ENCODE measurements at regions not wholly inside any gene's neighbourhood (a gene's known extent, or its start where the extent isn't known, plus 50 kb on each side); places are given as distances from the start of the nearest gene placed in this dataset.

- H3K4me3 ChIP-seq: no peak overlapping the region
- no peak for TF ChIP-seq CTCF (IDR thresholded peaks at IDR 0.05; ENCODE audit: low read depth, low read length)
- H3K27ac ChIP-seq: no peak overlapping the region
- peaks cover 4% of the 10 kb centered on the region for H3K4me1 ChIP-seq (ENCODE audit: low read depth)
- H3K27me3 ChIP-seq: no peaks in the 10 kb centered on the region
- DNase-seq (ENCODE audit: low read depth in 1 of 2, low spot score in 1 of 2): no peak
- H3K36me3 ChIP-seq: no peaks in the 10 kb centered on the region
- no peaks in the 10 kb centered on the region for H3K9me3 ChIP-seq (ENCODE audit: low read depth)
Measured at GRCh38 chr3:116927918-116928317, 218.3 kb downstream of the TUSC7 start.

GRCh38 chr3:116929505-116930222, 220.1 kb downstream of the TUSC7 start:
- no peak overlapping the region for H3K27ac ChIP-seq
- no peaks in the 10 kb centered on the region for H3K27me3 ChIP-seq
- H3K4me3 ChIP-seq: no peak overlapping the region
- H3K36me3 ChIP-seq: no peaks in the 10 kb centered on the region
- peaks cover 4% of the 10 kb centered on the region for H3K4me1 ChIP-seq (ENCODE audit: low read depth)
- no peak for TF ChIP-seq CTCF (IDR thresholded peaks at IDR 0.05; ENCODE audit: low read depth, low read length)
- H3K9me3 ChIP-seq (ENCODE audit: low read depth): no peaks in the 10 kb centered on the region
- no peak for DNase-seq (ENCODE audit: low read depth in 1 of 2, low spot score in 1 of 2)

DNA sequence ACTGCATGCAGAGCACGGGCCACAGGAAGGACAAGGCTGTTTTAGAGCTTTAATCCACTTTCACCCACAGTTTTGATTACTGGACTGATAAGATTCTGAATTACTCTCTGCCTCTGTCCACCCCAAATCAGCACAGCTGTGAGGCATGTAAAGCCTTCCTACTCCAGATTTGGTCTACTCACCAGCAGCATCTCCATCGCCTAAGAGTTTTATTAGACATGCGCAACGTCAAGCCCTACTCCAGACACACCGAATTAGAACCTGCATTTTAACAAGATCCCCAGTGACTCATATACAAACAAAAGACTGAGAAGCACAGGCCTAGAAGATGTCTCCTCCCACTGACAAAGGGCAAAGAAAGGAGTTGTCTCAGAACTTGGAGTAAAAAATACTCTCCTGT, 221.2 kb downstream of the TUSC7 start:
- Histone ChIP-seq H3K27me3 (no peaks in the 10 kb centered on the region), H3K4me3 (no peak overlapping the region), H3K27ac (no peak overlapping the region), H3K36me3 (no peaks in the 10 kb centered on the region), H3K4me1 (ENCODE audit: low read depth) (peaks cover 4% of the 10 kb centered on the region), H3K9me3 (ENCODE audit: low read depth) (no peaks in the 10 kb centered on the region)
- no peak for DNase-seq (ENCODE audit: low read depth in 1 of 2, low spot score in 1 of 2)
- no peak for TF ChIP-seq CTCF (IDR thresholded peaks at IDR 0.05; ENCODE audit: low read depth, low read length)

- no peak overlapping the region for H3K27ac ChIP-seq
- no peaks in the 10 kb centered on the region for H3K4me1 ChIP-seq (ENCODE audit: low read depth)
- no peak for DNase-seq (ENCODE audit: low read depth in 1 of 2, low spot score in 1 of 2)
- TF ChIP-seq CTCF (IDR thresholded peaks at IDR 0.05; ENCODE audit: low read depth, low read length): no peak
- H3K36me3 ChIP-seq: no peaks in the 10 kb centered on the region
- H3K4me3 ChIP-seq: no peak overlapping the region
- no peaks in the 10 kb centered on the region for H3K9me3 ChIP-seq (ENCODE audit: low read depth)
- no peaks in the 10 kb centered on the region for H3K27me3 ChIP-seq
Measured at GRCh38 chr3:116939091-116939490, 229.5 kb downstream of the TUSC7 start.

DNA sequence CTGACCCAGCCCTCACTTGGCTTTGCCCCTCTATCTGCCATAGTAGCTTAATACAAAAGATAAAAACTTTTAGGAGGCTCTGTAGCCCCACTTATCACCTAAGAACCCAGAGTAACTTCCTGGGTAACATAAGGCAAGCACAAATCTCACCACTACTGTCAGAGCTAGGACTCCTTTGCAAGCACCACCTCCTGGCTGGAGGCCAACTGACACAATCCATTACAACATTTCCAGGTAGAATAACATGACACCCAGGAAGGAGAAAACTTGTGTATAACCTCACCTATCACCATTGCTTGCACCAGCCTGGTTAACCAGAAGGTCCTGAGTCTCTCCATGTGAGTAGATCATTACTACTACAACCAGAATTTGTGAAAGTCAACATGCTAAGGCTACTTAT, 230.0 kb downstream of the TUSC7 start:
- Histone ChIP-seq H3K4me3 (no peak overlapping the region), H3K27me3 (no peaks in the 10 kb centered on the region), H3K27ac (no peak overlapping the region), H3K36me3 (no peaks in the 10 kb centered on the region), H3K9me3 (ENCODE audit: low read depth) (no peaks in the 10 kb centered on the region), H3K4me1 (ENCODE audit: low read depth) (no peaks in the 10 kb centered on the region)
- no peak for TF ChIP-seq CTCF (IDR thresholded peaks at IDR 0.05; ENCODE audit: low read depth, low read length)
- DNase-seq (ENCODE audit: low read depth in 1 of 2, low spot score in 1 of 2): no peak

Measured in cardiac muscle cell (in vitro differentiated cells and primary cell).